Neural cell (in vitro differentiated cells): ENCODE measurements at regions not wholly inside any gene's neighbourhood (a gene's known extent, or its start where the extent isn't known, plus 50 kb on each side); places are given as distances from the start of the nearest gene placed in this dataset.

Experiments used
- CTCF ChIP-seq: fragments of 450-650 bp; IDR thresholded peaks from 2 replicates; pipeline ENCODE4 v1.5.1; 2014; ENCODE audit warnings: antibody characterized with exemption, mild to moderate bottlenecking, moderate library complexity; ENCODE audit not compliant: poor library complexity, severe bottlenecking
- POLR2AphosphoS5 ChIP-seq: IDR thresholded peaks from 2 replicates; pipeline ENCODE4 v1.6.1; 2012

- TF ChIP-seq CTCF (no peak), POLR2AphosphoS5 (no peak)
Measured at GRCh38 chr7:68244389-68244788, 1247.8 kb downstream of the TYW1 start.
